AG08396 (cell line): ENCODE measurements at regions not wholly inside any gene's neighbourhood (a gene's known extent, or its start where the extent isn't known, plus 50 kb on each side); places are given as distances from the start of the nearest gene placed in this dataset.

Experiments used
- DNase-seq: peaks from one replicate; pipeline ENCODE4 v3.0.0; 2012; ENCODE audit warnings: low spot score, mixed read lengths

- peak; percentile 67 for DNase-seq
Observed at GRCh38 chr12:114903083-114903691, 219.2 kb upstream of the TBX3 start.

DNA sequence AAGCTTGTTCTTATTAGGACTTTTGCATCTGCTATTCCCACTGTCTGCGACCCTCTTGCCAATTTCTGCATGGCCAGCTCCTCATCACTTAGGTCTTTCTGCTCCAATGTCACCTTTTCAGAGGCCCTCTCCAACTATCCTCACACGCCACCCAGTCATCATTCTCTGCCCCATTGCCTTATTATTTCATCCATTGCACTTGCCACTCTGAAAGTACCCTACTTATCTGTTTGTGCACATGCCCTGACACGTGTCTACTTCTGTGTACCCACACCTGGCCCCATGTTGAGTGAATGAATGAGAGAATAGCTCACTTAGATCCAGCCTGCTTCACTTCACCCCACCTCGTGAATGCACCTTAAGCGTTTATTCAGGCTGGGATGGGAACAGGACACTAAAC lies 218.7 kb upstream of the TBX3 start:
- DNase-seq: no peak

DNA sequence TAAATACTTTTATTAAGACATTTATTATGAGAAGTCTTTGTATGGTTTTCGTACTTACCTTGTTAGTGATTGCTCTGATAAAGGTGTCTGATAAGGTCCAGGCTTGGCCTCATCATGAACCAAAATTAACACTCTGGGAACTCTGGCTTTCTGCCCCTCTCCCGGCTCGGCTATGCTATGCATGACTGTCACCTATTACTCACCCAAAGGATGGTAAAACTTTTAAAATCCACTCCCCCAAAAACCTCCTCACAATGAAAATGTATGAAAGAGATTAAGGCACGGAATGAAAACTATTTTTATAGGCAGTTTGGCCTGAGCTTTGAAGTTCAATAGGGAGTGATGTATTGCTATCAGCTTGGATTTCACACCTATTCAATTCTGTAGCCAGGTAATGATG lies 217.3 kb upstream of the TBX3 start:
- no peak for DNase-seq

DNA sequence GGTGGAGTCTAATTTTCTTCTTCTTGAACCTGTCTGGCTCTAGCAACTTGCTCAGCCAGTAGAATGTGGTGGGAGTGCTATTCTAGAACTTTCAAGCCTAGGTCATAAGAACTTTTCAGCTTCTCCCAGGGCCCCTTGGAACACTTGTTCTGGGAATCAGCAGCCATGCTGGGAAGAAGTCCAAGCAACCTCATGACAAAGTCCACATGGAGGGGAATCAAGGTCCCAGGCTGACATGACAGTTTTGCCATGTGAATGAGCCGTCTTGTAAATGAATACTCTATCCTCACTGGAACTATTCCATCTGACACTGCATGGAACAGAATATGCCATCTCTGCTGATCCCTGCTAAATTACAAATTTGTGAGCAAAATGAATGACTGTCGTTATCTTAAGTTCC lies 214.2 kb upstream of the TBX3 start:
- no peak for DNase-seq

- peak; percentile 31 for DNase-seq
Observed at GRCh38 chr12:114895827-114896226, 211.9 kb upstream of the TBX3 start.

DNA sequence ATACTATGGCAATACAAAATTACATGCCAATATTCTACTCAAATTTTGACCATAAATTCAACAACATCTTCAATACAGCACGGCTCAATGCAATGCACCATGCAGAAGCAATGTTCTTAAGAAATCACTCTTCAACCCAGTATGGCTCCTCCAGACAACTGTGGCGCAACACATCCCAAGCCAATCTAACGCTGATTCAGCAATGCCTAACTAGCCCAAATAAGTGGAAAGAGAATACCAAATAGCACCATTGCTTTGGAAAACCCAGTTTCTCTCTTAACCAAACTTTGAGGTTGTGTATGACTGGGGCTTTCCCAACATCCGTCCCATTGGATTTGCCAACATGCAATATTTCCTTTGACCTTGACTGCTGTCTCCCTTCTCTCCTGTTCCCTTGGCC lies 211.1 kb upstream of the TBX3 start:
- no peak for DNase-seq

DNA sequence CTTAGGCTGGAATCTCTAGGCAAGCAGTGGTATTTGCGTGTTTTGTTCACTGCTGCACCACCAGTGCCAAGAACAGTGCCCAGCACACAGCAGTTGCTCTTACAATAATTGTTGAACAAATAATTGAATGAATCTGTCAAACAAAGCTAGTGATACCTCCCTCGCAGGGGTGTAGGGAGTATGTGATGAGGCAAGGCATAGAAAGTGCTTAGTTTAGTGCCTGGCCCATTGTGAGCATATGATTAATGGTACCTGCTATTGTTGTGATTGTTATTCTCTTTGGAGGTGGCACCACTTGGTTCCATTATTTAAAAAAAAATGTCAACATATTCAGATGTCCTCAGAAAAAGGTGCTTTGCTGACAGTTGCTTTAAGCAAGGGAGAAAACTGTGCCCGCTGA lies 210.1 kb upstream of the TBX3 start:
- no peak for DNase-seq

- DNase-seq: no peak
Observed at GRCh38 chr12:114888928-114889584, 205.1 kb upstream of the TBX3 start.

- no peak for DNase-seq
Observed at GRCh38 chr12:114888448-114888847, 204.5 kb upstream of the TBX3 start.

- no peak for DNase-seq
Observed at GRCh38 chr12:114885501-114885900, 201.5 kb upstream of the TBX3 start.

DNA sequence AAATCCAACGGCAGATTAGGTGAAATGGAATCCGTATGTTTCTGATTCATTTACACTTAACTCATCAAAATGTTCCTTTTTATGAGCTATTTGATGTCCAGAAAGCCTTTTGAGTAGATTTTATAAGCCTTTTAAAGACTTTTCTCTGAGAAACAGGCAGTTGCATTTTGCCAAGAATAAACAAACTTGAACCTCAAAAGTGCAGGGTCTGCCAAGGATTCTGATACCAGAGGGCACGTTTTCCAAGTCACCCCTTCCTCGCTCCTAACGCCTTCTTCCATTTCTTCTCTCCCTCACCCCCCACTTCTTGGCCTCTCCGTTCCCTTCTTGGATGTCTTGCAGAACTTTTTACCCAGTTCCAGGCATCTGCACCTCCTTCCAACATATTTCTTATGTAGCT lies 200.6 kb upstream of the TBX3 start:
- DNase-seq: no peak

- no peak for DNase-seq
Observed at GRCh38 chr12:114882083-114882482, 198.1 kb upstream of the TBX3 start.

GRCh38 chr12:114879354-114879753 lies 195.4 kb upstream of the TBX3 start:
- no peak for DNase-seq

DNA sequence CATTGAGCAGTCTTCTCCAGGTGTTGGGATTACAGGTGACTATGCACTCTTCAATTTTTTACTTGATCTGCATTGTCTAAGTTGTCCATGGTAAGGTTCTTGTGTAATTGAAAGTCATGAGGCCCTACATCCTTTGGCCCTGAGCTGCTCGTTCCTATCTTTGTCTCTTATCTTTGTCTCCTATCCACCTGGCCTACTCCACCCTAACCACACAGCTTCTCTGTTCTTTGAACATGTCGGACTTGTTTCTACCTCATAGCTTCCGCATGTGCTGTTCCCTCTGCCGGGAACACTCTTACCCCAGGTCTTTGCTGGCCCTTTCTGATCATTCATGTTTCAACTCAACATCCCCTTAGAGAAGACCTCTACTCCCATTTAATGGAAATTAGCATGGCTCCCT lies 194.8 kb upstream of the TBX3 start:
- no peak for DNase-seq

DNA sequence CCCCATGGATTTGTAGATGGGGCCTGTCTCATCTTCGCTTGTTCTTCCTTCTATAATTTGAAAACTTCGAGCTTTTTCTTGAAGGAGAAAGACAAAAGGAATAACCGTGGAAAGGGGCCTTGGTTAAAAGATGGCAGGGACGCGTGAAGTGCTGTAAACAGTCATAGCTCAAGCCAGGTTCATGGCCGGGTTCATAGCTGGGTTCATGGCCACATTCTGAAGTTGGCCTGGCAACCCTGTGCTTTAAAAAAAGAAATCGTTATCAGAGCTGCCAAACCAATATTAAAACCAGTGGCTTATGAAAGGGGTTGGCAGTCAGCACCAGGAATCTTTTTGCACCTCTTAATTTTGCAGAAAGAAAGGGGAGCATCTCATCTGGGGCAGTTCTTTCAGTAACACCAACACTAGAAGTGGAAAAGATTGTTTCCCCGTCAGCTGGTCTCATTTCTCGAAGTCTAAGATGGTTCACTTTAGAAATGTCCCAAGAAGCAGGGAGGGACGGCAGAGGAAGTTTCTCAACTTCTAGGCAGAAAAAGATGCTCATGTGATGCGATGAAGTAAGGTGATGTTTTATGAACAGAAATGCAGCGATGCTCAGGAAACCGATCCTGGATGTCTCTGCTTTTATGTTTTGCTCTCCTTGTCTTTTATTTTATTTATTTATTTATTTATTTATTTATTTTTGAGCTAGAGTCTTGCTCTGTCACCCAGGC lies 193.1 kb upstream of the TBX3 start:
- DNase-seq: no peak

- no peak for DNase-seq
Observed at GRCh38 chr12:114875313-114875712, 191.3 kb upstream of the TBX3 start.

DNA sequence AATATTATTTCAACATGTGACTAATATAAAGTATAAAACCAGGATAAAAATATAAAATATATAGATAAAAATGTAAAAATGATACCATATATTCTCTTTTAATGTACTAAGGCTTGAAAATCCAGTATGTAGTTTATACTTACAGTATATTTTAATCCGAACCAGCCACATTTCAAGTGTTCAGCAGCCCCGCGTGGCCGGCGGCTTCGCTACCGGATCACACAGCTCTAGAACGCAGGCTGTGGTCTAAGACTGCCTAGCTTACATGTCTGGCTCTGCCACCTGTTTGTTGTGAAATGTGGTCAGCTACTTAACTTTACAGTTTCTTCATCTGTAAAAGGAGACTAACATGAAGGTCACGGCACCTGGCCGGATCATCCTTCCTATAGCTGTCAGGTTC lies 189.7 kb upstream of the TBX3 start:
- no peak for DNase-seq

DNA sequence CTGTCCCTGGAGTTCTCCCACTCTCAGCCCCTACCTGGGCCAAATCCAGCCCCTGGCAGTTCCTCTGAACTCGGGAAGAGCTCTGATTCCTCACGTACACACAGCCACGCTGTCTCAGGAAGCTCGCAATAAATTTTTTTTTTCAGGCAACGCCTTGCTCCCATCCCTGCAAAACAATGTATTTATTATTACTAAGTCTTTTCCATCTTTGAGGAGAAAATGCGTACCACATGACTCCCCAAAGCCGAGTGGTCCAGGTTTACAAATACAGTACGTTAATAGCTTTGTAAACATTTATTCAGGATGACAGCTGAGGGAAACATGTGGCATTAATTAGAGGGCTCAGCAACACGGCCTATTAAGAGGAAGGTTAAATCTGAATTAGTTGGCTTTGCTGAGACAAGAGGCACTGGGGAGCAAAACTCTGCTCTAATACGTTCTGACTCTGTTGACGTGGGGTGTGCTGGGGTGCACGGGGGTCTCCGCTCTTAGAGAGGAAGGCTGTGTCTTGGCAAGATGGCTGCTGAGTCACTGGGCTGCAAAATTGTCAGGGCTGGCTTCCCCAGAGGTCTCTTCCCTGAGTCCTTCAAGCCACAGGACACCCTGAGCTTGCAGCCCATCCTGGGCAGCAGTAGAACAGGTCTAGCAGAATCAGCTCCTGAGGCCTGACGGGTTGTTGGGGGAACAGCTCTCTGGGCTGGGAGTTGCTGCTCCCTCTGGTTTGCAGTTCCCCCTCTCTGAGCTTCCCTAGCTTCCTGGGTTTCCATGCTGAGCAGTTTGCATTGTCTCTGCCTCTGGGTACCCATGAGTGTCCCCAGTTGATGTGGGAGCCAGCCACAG lies 185.2 kb upstream of the TBX3 start:
- DNase-seq: peak; percentile 80

DNA sequence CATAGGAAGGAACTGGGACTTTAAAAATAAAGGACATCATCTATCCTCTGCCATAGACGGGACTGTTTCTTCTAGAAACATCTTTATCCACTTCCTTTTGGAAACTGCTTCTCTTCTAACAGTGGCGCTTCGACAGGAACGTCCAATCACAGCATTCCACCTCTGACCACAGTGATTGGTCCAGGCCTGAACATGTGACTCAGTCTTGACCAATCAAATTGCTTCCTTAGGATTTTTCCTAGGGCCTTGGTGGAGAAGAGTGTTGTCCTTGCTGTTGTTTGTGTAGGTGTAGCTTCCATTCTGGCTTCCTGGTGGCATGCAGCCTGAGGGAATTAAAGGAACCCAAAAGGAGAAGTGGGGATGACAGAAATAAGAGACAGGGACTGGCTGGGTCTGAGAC lies 182.4 kb upstream of the TBX3 start:
- DNase-seq: no peak

GRCh38 chr12:114864837-114865551 lies 181.0 kb upstream of the TBX3 start:
- DNase-seq: no peak

DNA sequence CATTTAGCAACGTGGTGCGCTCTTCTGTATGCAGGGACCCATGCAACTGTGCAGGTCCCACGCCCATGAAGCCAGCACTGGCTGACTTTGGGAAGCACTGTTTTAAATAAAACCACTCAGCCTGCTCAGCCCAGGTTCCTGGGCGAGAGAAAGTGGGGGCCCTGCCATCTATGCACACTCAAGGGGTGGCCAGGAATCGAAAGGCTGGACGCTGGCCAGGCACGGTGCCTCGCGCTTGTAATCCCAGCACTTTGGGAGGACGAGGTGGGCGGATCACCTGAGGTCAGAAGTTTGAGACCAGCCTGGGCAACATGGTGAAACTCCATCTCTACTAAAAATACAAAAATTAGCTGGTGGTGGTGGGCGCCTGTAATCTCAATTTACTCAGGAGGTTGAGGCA lies 179.9 kb upstream of the TBX3 start:
- no peak for DNase-seq

DNA sequence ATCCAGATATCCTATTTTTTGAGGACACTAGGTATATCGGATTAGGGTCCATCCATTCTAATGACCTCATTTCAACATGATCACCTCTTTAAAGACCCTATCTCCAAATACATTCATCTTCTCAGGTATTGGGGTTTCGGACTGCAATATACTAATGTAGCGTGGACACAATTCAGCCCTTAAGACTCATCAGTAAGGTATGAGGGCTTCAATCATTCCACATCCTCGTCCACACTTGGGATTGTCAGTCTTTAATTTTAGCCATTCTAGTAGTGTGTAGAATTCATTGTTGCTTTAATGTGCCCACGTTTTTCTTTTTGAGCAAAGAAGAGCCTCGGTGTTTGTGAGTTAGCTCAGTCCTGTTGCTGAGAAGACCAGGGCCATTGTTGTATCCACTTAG lies 177.0 kb upstream of the TBX3 start:
- no peak for DNase-seq
